ENCODE measurements at regions not wholly inside any gene's neighbourhood (a gene's known extent, or its start where the extent isn't known, plus 50 kb on each side); places are given as distances from the start of the nearest gene placed in this dataset.

DNA sequence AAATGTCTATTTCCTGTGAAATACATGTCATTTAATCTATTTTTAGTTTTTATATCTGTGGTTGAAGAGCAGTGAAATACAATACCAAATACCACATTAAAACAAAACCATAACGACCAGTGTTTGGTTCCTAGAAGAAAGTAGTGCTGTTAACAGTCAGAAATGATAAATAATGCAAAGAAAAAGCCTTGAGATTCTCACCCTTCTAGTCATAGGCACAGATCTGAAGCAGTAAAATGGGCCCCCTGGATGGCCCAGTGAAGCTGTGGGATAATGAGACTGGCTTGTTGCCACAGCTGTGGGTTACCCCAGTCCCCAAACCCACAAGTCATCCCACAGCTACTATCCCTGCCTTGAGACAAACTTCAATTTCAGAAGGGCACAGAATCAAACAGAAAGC lies 137.3 kb upstream of the RPL34 start:
- Histone ChIP-seq H3K36me3 (no peaks in the 10 kb centered on the region), H3K27me3 (no peaks in the 10 kb centered on the region), H3K27ac (no peak overlapping the region), H3K4me1 (no peaks in the 10 kb centered on the region), H3K9me3 (no peaks in the 10 kb centered on the region), H3K4me3 (no peak overlapping the region)
- DNase-seq: no peak
- TF ChIP-seq CTCF (IDR thresholded peaks at IDR 0.05): no peak

DNA sequence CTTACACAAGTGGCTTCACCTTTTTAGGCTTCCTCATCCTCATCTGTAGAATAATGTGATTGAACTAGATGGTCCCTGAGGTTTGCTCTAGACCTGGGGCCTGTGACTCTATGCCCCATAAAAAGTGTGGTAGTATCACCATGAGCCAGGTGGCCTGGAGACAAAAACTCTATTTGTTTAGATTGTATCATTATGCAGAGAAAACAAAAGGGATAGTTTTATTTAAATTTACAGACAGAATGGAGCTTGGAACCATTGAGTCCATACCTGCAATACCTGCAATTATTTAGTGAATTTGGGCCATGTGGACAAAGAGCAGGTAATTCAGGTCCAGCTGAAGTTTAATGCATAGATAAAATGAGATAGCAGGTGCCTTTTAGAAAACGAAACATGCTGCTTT lies 139.5 kb upstream of the RPL34 start:
- H3K36me3 ChIP-seq: no peaks in the 10 kb centered on the region
- H3K27ac ChIP-seq: no peak overlapping the region
- no peaks in the 10 kb centered on the region for H3K9me3 ChIP-seq
- no peak overlapping the region for H3K4me3 ChIP-seq
- no peak for DNase-seq
- no peaks in the 10 kb centered on the region for H3K27me3 ChIP-seq
- H3K4me1 ChIP-seq: no peaks in the 10 kb centered on the region
- TF ChIP-seq CTCF (IDR thresholded peaks at IDR 0.05) (no peak), POLR2A (IDR thresholded peaks at IDR 0.05) (no peak)

GRCh38 chr4:108477527-108478108 lies 142.8 kb upstream of the RPL34 start:
- DNase-seq: no peak
- no peaks in the 10 kb centered on the region for H3K27me3 ChIP-seq
- no peaks in the 10 kb centered on the region for H3K9me3 ChIP-seq
- TF ChIP-seq POLR2A (IDR thresholded peaks at IDR 0.05): no peak
- no peak for TF ChIP-seq CTCF (IDR thresholded peaks at IDR 0.05)
- H3K36me3 ChIP-seq: no peaks in the 10 kb centered on the region
- H3K4me3 ChIP-seq: no peak overlapping the region
- no peak overlapping the region for H3K27ac ChIP-seq
- H3K4me1 ChIP-seq: no peaks in the 10 kb centered on the region

DNA sequence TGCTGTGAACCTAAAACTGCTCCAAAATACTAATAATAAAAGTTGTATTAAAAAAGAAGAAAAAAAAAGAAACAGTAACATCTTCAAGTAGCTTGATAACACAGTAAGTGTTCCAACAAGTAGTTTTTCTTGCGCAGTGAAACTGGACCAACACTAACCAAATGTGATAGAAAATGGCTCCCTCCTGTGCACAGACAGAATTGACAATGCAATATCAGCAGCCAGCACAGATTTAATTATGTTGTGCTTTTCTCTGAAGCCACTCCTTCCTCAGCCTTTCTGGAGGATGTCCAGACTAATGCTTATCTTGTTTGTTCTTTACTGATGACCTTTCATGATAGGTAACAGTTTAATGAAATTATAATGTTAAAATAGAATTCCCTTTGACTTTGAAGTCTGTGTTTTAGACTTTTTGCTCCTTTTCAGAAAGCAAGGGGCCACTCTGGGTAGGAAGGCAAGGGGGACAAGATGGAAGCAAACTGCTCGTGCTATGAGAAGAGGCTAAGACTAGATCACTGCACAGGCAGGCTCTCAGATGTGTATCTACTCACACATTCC lies 147.1 kb upstream of the RPL34 start:
- no peaks in the 10 kb centered on the region for H3K27me3 ChIP-seq
- H3K4me1 ChIP-seq: no peaks in the 10 kb centered on the region
- no peak for DNase-seq
- TF ChIP-seq CTCF (IDR thresholded peaks at IDR 0.05) (peak in 1 of 6 experiments; percentile 24), POLR2A (IDR thresholded peaks at IDR 0.05) (no peak)
- no peaks in the 10 kb centered on the region for H3K9me3 ChIP-seq
- H3K4me3 ChIP-seq: no peak overlapping the region
- H3K36me3 ChIP-seq: no peaks in the 10 kb centered on the region
- H3K27ac ChIP-seq: no peak overlapping the region

GRCh38 chr4:108466936-108467902 lies 153.2 kb upstream of the RPL34 start:
- no peaks in the 10 kb centered on the region for H3K9me3 ChIP-seq
- peak overlapping the region in 1 of 4 donors; percentile 5 for H3K27ac ChIP-seq
- H3K4me3 ChIP-seq: no peak overlapping the region
- no peak for DNase-seq
- TF ChIP-seq POLR2A (IDR thresholded peaks at IDR 0.05) (no peak), CTCF (IDR thresholded peaks at IDR 0.05) (no peak)
- no peaks in the 10 kb centered on the region for H3K27me3 ChIP-seq
- H3K4me1 ChIP-seq: no peaks in the 10 kb centered on the region
- H3K36me3 ChIP-seq: no peaks in the 10 kb centered on the region
